Activated T-cell treated with anti-CD3 and anti-CD28 coated beads, Interleukin-2, amount 50 U/mL, for 1 hour (primary cell): ENCODE measurements at regions not wholly inside any gene's neighbourhood (a gene's known extent, or its start where the extent isn't known, plus 50 kb on each side); places are given as distances from the start of the nearest gene placed in this dataset.

Experiments
- DNase-seq: peaks from one replicate; pipeline ENCODE4 v3.0.0-alpha.2; 2020

GRCh38 chr2:60400462-60401246 is 152.8 kb downstream of the BCL11A start:
- DNase-seq, result no peak

- DNase-seq, result no peak
Observed at GRCh38 chr2:60394463-60394862, 159.0 kb downstream of the BCL11A start.

- DNase-seq, result no peak
Observed at GRCh38 chr2:60391649-60392375, 161.6 kb downstream of the BCL11A start.

- DNase-seq, result no peak
Observed at GRCh38 chr2:60391230-60391629, 162.2 kb downstream of the BCL11A start.

- no peak for DNase-seq
Observed at GRCh38 chr2:60386436-60386835, 167.0 kb downstream of the BCL11A start.

- no peak for DNase-seq
Observed at GRCh38 chr2:60385648-60386047, 167.8 kb downstream of the BCL11A start.

- no peak for DNase-seq
Observed at GRCh38 chr2:60383401-60384143, 169.9 kb downstream of the BCL11A start.

- DNase-seq, result no peak
Observed at GRCh38 chr2:60380411-60380810, 173.0 kb downstream of the BCL11A start.

GRCh38 chr2:60379684-60380083 is 173.8 kb downstream of the BCL11A start:
- no peak for DNase-seq

GRCh38 chr2:60379216-60379615 is 174.2 kb downstream of the BCL11A start:
- no peak for DNase-seq

- DNase-seq, result no peak
Observed at GRCh38 chr2:60377825-60378224, 175.6 kb downstream of the BCL11A start.

GRCh38 chr2:60376252-60376651 is 177.2 kb downstream of the BCL11A start:
- DNase-seq, result no peak

- no peak for DNase-seq
Observed at GRCh38 chr2:60371681-60372080, 181.8 kb downstream of the BCL11A start.

GRCh38 chr2:60371219-60371618 is 182.2 kb downstream of the BCL11A start:
- no peak for DNase-seq

- DNase-seq, result no peak
Observed at GRCh38 chr2:60370814-60371213, 182.6 kb downstream of the BCL11A start.

- DNase-seq, result no peak
Observed at GRCh38 chr2:60368456-60368855, 185.0 kb downstream of the BCL11A start.

GRCh38 chr2:60366135-60366712 is 187.2 kb downstream of the BCL11A start:
- no peak for DNase-seq

GRCh38 chr2:60365556-60365955 is 187.9 kb downstream of the BCL11A start:
- DNase-seq, result no peak

GRCh38 chr2:60364491-60364890 is 189.0 kb downstream of the BCL11A start:
- no peak for DNase-seq

- no peak for DNase-seq
Observed at GRCh38 chr2:60361498-60361897, 192.0 kb downstream of the BCL11A start.

GRCh38 chr2:60359569-60359968 is 193.9 kb downstream of the BCL11A start:
- no peak for DNase-seq

- DNase-seq, result no peak
Observed at GRCh38 chr2:60358476-60358875, 195.0 kb downstream of the BCL11A start.

GRCh38 chr2:60357996-60358395 is 195.5 kb downstream of the BCL11A start:
- no peak for DNase-seq
